GM06990 (cell line): ENCODE measurements at regions not wholly inside any gene's neighbourhood (a gene's known extent, or its start where the extent isn't known, plus 50 kb on each side); places are given as distances from the start of the nearest gene placed in this dataset.

Experiments
- DNase-seq: peaks from one replicate; pipeline ENCODE4 v3.0.0-alpha.2; 2011; ENCODE audit not compliant: insufficient read length; ENCODE audit errors: extremely low read depth
- H3K27me3 ChIP-seq: replicated peaks from 2 replicates; pipeline ENCODE4 v1.6.0; 2011; ENCODE audit warnings: low read length; ENCODE audit not compliant: control insufficient read depth, insufficient read depth
- H3K36me3 ChIP-seq: 2 replicates; pipeline ENCODE4 v1.5.1; 2011; ENCODE audit warnings: low read length; ENCODE audit not compliant: control insufficient read depth, insufficient read depth
- H3K4me3 ChIP-seq: replicated peaks from 2 replicates; pipeline ENCODE4 v1.5.1; 2011; ENCODE audit warnings: low read depth, mild to moderate bottlenecking, control low read depth, low read length
- CTCF ChIP-seq: IDR thresholded peaks from 2 replicates; pipeline ENCODE4 v1.5.1; 2011; ENCODE audit warnings: low read length, control low read depth, mild to moderate bottlenecking, inconsistent platforms; ENCODE audit not compliant: insufficient read depth, poor library complexity, severe bottlenecking

GRCh38 chrX:45372151-45372550 is 171.5 kb upstream of the DIPK2B start:
- no peak for TF ChIP-seq CTCF

GRCh38 chrX:45368705-45369104 is 168.0 kb upstream of the DIPK2B start:
- no peak for TF ChIP-seq CTCF
- Histone ChIP-seq H3K36me3 (no peaks in the 10 kb centered on the region), H3K4me3 (no peak overlapping the region), H3K27me3 (no peaks in the 10 kb centered on the region)
- DNase-seq, result no peak

More at GRCh38 chrX:45372151-45372550, 171.5 kb upstream of the DIPK2B start:
- no peak for DNase-seq
- H3K27me3 ChIP-seq, result no peaks in the 10 kb centered on the region
- H3K4me3 ChIP-seq, result no peak overlapping the region
- no peaks in the 10 kb centered on the region for H3K36me3 ChIP-seq

- DNase-seq, result no peak
- no peak for TF ChIP-seq CTCF
- no peaks in the 10 kb centered on the region for H3K27me3 ChIP-seq
- H3K36me3 ChIP-seq, result no peaks in the 10 kb centered on the region
- H3K4me3 ChIP-seq, result no peak overlapping the region
These were observed 162.9 kb upstream of the DIPK2B start for GRCh38 chrX:45363596-45363995.

GRCh38 chrX:45360571-45360970 is 159.9 kb upstream of the DIPK2B start:
- no peaks in the 10 kb centered on the region for H3K27me3 ChIP-seq
- no peak for TF ChIP-seq CTCF
- H3K36me3 ChIP-seq, result no peaks in the 10 kb centered on the region
- DNase-seq, result no peak
- no peak overlapping the region for H3K4me3 ChIP-seq

GRCh38 chrX:45358392-45358791 is 157.7 kb upstream of the DIPK2B start:
- DNase-seq, result no peak
- no peaks in the 10 kb centered on the region for H3K36me3 ChIP-seq
- H3K27me3 ChIP-seq, result no peaks in the 10 kb centered on the region
- H3K4me3 ChIP-seq, result no peak overlapping the region
- no peak for TF ChIP-seq CTCF

GRCh38 chrX:45353456-45353855 is 152.8 kb upstream of the DIPK2B start:
- no peak for DNase-seq
- TF ChIP-seq CTCF, result no peak

More at GRCh38 chrX:45353456-45353855, 152.8 kb upstream of the DIPK2B start:
- Histone ChIP-seq H3K27me3 (no peaks in the 10 kb centered on the region), H3K4me3 (no peak overlapping the region), H3K36me3 (no peaks in the 10 kb centered on the region)
